Mesendoderm (in vitro differentiated cells): ENCODE measurements at regions not wholly inside any gene's neighbourhood (a gene's known extent, or its start where the extent isn't known, plus 50 kb on each side); places are given as distances from the start of the nearest gene placed in this dataset.

Source experiments
- DNase-seq: peaks from one replicate; pipeline ENCODE4 v3.0.0; 2013
- H2AK5ac ChIP-seq: 2 replicates; pipeline ENCODE4 v1.6.1; 2013; ENCODE audit warnings: low read length, inconsistent platforms
- H2BK120ac ChIP-seq: 2 replicates; pipeline ENCODE4 v1.6.1; 2013; ENCODE audit warnings: low read depth, mild to moderate bottlenecking, low read length, moderate library complexity, mixed read lengths
- H2BK15ac ChIP-seq: replicated peaks from 2 replicates; pipeline ENCODE4 v1.6.1; 2013; ENCODE audit warnings: low read depth, mild to moderate bottlenecking, moderate library complexity
- H2BK5ac ChIP-seq: 2 replicates; pipeline ENCODE4 v1.6.1; 2013; ENCODE audit warnings: low read length, inconsistent platforms
- H3K18ac ChIP-seq: 2 replicates; pipeline ENCODE4 v1.6.1; 2013; ENCODE audit warnings: mild to moderate bottlenecking, low read length, mixed read lengths
- H3K23ac ChIP-seq: one replicate; pipeline ENCODE4 v1.6.1; 2013; ENCODE audit warnings: low read length
- H3K27ac ChIP-seq: 2 replicates; pipeline ENCODE4 v1.5.1; 2013; ENCODE audit warnings: low read depth, mild to moderate bottlenecking, inconsistent platforms, low read length, moderate library complexity
- H3K27me3 ChIP-seq: 2 replicates; pipeline ENCODE4 v1.6.1; 2013; ENCODE audit warnings: low read length, control low read depth, mild to moderate bottlenecking, inconsistent platforms; ENCODE audit not compliant: insufficient read depth, poor library complexity
- H3K36me3 ChIP-seq: 2 replicates; pipeline ENCODE4 v1.6.1; 2013; ENCODE audit warnings: low read length, inconsistent platforms; ENCODE audit not compliant: control insufficient read depth, insufficient read depth
- H3K4ac ChIP-seq: one replicate; pipeline ENCODE4 v1.6.1; 2013; ENCODE audit warnings: low read depth, mild to moderate bottlenecking, low read length, moderate library complexity
- H3K4me1 ChIP-seq: 2 replicates; pipeline ENCODE4 v1.6.1; 2013; ENCODE audit warnings: low read depth, low read length, inconsistent platforms; ENCODE audit not compliant: control insufficient read depth
- H3K4me2 ChIP-seq: 2 replicates; pipeline ENCODE4 v1.6.1; 2013; ENCODE audit warnings: low read length
- H3K4me3 ChIP-seq: 2 replicates; pipeline ENCODE4 v1.5.1; 2013; ENCODE audit warnings: mild to moderate bottlenecking, low read length
- H3K56ac ChIP-seq: one replicate; pipeline ENCODE4 v1.6.1; 2013; ENCODE audit warnings: low read length
- H3K79me1 ChIP-seq: 2 replicates; pipeline ENCODE4 v1.6.1; 2013; ENCODE audit warnings: low read length, inconsistent platforms
- H3K79me2 ChIP-seq: 2 replicates; pipeline ENCODE4 v1.6.1; 2013; ENCODE audit warnings: mild to moderate bottlenecking, low read length; ENCODE audit not compliant: control insufficient read depth, insufficient read depth
- H3K9ac ChIP-seq: 2 replicates; pipeline ENCODE4 v1.6.1; 2013; ENCODE audit warnings: low read length, inconsistent platforms
- H4K5ac ChIP-seq: one replicate; pipeline ENCODE4 v1.6.1; 2013; ENCODE audit warnings: low read length
- H4K8ac ChIP-seq: one replicate; pipeline ENCODE4 v1.6.1; 2013; ENCODE audit warnings: low read depth, mild to moderate bottlenecking, control low read depth, low read length, moderate library complexity
- WGBS: extraction: QIAGEN DNeasy Blood & Tissue Kit; methylation state at CpG from one replicate; pipeline ENCODE4 v1.1.7; 2013; ENCODE audit warnings: low lambda C conversion rate, missing lambda C conversion rate; ENCODE audit not compliant: insufficient coverage; ENCODE audit errors: extremely low coverage; 5-methylcytosine and 5-hydroxymethylcytosine counted together

- Histone ChIP-seq H3K36me3 (no peaks in the 10 kb centered on the region), H3K18ac (no peak overlapping the region), H3K9ac (no peak overlapping the region), H3K4me2 (no peak overlapping the region), H4K8ac (no peak overlapping the region), H3K4me3 (no peak overlapping the region), H2BK5ac (no peak overlapping the region), H3K27me3 (no peaks in the 10 kb centered on the region), H3K79me2 (no peaks in the 10 kb centered on the region), H3K4ac (no peak overlapping the region), H3K4me1 (no peaks in the 10 kb centered on the region), H3K56ac (no peak overlapping the region), H2BK15ac (no peak overlapping the region), H3K23ac (no peak overlapping the region), H2BK120ac (no peak overlapping the region), H4K5ac (no peak overlapping the region), H2AK5ac (no peak overlapping the region), H3K79me1 (no peaks in the 10 kb centered on the region), H3K27ac (no peak overlapping the region)
- no CpG with 5 or more reads among the region's 4 CpGs for WGBS
- DNase-seq, result no peak
These were observed 303.4 kb downstream of the USP25 start for GRCh38 chr21:16033193-16033592.

DNA sequence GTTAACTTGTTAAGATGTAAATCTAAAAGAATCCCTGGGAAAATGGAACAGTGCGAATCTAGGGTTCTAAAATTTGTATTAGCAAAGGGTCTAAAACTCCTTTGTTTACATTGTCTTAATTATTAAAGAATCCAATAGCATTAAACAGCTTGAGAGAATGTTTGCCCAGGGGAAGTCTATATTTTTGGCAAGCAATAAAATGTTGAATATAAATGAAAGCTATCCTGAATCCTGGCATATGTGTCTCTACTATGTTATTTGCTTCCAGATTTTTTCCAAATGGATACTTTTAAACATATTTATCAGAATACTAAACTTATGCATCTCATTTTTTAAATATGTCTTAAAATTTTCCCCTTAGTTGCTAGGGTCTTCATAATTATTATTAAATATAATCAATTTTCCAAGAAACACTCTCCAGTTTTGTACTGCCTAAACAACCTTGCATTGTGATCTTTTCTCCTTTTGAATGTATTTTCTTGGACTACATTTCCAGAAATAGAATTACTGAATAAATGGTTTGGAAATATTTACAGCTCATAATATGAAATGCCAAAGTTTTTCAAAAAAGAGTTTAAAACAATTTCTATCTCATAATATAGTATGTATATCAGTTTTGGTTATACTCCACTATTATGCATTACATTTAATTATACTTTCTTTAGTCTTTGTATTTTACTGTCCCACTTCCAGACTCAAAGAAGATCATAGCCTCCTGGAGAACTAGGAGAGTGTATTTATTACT, 304.8 kb downstream of the USP25 start:
- Histone ChIP-seq H4K8ac (no peak overlapping the region), H3K4me3 (no peak overlapping the region), H3K9ac (no peak overlapping the region), H3K79me2 (no peaks in the 10 kb centered on the region), H2BK120ac (no peak overlapping the region), H3K4ac (no peak overlapping the region), H2BK15ac (no peak overlapping the region), H3K18ac (no peak overlapping the region), H3K27me3 (no peaks in the 10 kb centered on the region), H2AK5ac (no peak overlapping the region), H3K4me2 (no peak overlapping the region), H3K56ac (no peak overlapping the region), H3K23ac (no peak overlapping the region), H4K5ac (no peak overlapping the region), H3K27ac (no peak overlapping the region), H3K79me1 (no peaks in the 10 kb centered on the region), H3K36me3 (no peaks in the 10 kb centered on the region), H2BK5ac (no peak overlapping the region), H3K4me1 (no peaks in the 10 kb centered on the region)
- DNase-seq, result no peak
- no CpG with 5 or more reads among the region's 1 CpG for WGBS

DNA sequence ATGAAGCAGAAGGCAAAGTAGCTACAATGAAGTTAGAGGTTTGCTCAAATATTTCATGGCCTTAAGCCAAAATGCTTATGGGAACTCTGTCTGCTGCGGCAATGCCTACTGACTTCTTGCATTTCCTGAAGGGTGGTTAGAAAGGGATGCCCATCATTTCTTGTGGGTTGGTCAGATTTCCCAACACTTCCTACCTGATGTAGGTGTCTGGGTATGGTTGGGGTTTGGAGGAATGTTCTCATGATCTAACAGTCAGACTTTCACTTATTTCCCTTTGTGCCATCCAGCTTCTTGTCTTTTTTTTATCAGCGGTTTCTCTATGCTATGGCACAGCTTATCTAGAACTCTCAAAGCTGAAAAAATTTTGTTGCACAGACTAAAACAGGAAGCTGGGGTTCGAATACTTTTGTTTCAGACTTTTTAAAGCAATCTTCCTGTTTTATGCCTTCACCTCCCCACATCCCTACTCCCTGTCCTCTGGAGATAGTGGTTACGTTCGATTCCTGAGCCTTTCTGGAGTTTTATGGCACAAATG, 307.7 kb downstream of the USP25 start:
- no peak for DNase-seq

DNA sequence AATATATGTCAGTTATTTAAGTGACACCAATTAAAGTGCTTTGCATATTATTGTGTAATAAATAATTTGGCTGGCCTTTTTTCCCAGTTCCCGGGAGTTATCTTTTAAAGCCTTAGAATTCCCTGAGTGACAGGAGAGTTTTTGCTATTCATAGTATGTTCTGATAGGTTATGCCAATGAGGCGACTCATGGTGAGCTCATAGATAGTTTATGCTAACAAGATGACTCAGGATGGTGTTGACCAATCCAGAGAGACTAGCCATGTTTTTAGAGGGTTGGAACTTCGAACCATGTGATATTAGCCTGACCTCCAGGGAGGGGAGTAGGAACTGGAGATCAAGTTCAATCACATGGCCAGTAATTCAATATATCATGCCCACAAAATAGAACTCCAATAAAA, 310.8 kb downstream of the USP25 start:
- Histone ChIP-seq H3K79me2 (no peaks in the 10 kb centered on the region), H3K9ac (no peak overlapping the region), H4K8ac (no peak overlapping the region), H3K4me1 (no peaks in the 10 kb centered on the region), H3K18ac (no peak overlapping the region), H3K36me3 (no peaks in the 10 kb centered on the region), H3K56ac (no peak overlapping the region), H3K4ac (no peak overlapping the region), H2AK5ac (no peak overlapping the region), H2BK120ac (no peak overlapping the region), H3K23ac (no peak overlapping the region), H3K79me1 (no peaks in the 10 kb centered on the region), H3K27me3 (no peaks in the 10 kb centered on the region), H2BK15ac (no peak overlapping the region), H3K27ac (no peak overlapping the region), H3K4me2 (no peak overlapping the region), H3K4me3 (no peak overlapping the region), H2BK5ac (no peak overlapping the region), H4K5ac (no peak overlapping the region)
- no CpG with 5 or more reads among the region's 3 CpGs for WGBS
- peak; percentile 10 for DNase-seq

More for the DNA sequence above, 307.7 kb downstream of the USP25 start:
- Histone ChIP-seq H4K8ac (no peak overlapping the region), H3K27ac (no peak overlapping the region), H3K79me1 (no peaks in the 10 kb centered on the region), H3K9ac (no peak overlapping the region), H2BK5ac (no peak overlapping the region), H3K36me3 (no peaks in the 10 kb centered on the region), H2AK5ac (no peak overlapping the region), H3K18ac (no peak overlapping the region), H3K56ac (no peak overlapping the region), H3K4me1 (no peaks in the 10 kb centered on the region), H3K4ac (no peak overlapping the region), H4K5ac (no peak overlapping the region), H3K23ac (no peak overlapping the region), H3K27me3 (no peaks in the 10 kb centered on the region), H3K4me2 (no peak overlapping the region), H3K79me2 (no peaks in the 10 kb centered on the region), H2BK120ac (no peak overlapping the region), H3K4me3 (no peak overlapping the region), H2BK15ac (no peak overlapping the region)
- no CpG with 5 or more reads among the region's 5 CpGs for WGBS

DNA sequence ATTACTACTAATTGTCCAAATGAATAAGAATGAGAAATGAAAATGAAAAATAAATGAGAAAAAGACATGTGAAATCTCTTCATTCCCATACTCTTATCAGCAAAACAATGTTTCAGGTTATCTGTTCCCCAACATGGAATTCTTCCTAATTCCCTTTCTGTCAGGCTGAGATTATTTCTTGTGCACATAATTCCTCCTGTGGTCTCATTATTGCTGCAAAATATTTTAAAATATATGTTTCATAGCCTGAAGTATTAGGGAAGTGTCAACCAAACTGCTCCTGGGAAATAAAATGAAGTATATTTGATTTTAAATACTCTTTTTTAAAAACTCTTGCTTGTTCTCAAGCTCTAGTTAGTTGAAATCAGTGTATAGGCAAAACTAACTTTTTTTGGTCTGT, 314.9 kb downstream of the USP25 start:
- Histone ChIP-seq H3K4me1 (no peaks in the 10 kb centered on the region), H2BK5ac (no peak overlapping the region), H3K56ac (no peak overlapping the region), H2BK120ac (no peak overlapping the region), H3K4me2 (no peak overlapping the region), H3K18ac (no peak overlapping the region), H3K27ac (no peak overlapping the region), H4K5ac (no peak overlapping the region), H3K23ac (no peak overlapping the region), H3K27me3 (no peaks in the 10 kb centered on the region), H2BK15ac (no peak overlapping the region), H3K36me3 (no peaks in the 10 kb centered on the region), H3K4ac (no peak overlapping the region), H4K8ac (no peak overlapping the region), H2AK5ac (no peak overlapping the region), H3K79me2 (no peaks in the 10 kb centered on the region), H3K9ac (no peak overlapping the region), H3K79me1 (no peaks in the 10 kb centered on the region), H3K4me3 (no peak overlapping the region)
- no peak for DNase-seq
